H1 (cell line): ENCODE measurements at regions not wholly inside any gene's neighbourhood (a gene's known extent, or its start where the extent isn't known, plus 50 kb on each side); places are given as distances from the start of the nearest gene placed in this dataset.

Experiments
- ATF2 ChIP-seq: IDR thresholded peaks from 2 replicates; pipeline ENCODE4 v1.6.1; 2012; ENCODE audit warnings: low read length, inconsistent platforms
- CEBPB ChIP-seq: IDR thresholded peaks from 2 replicates; pipeline ENCODE4 v1.6.1; 2012; ENCODE audit warnings: low read depth, low read length
- CHD2 ChIP-seq: IDR thresholded peaks from 2 replicates; pipeline ENCODE4 v1.6.1; 2012; ENCODE audit warnings: low read length, improper control_type of control experiment
- CHD7 ChIP-seq: fragments of 300-600 bp; sonication (generic); IDR thresholded peaks from 2 replicates; pipeline ENCODE4 v1.7.1; 2012; ENCODE audit warnings: low read length, moderate library complexity, mild to moderate bottlenecking, inconsistent platforms; ENCODE audit not compliant: insufficient replicate concordance
- NANOG ChIP-seq: IDR thresholded peaks from 2 replicates; pipeline ENCODE4 v1.6.1; 2011; ENCODE audit warnings: low read length, low read depth, mild to moderate bottlenecking, inconsistent platforms; ENCODE audit not compliant: insufficient read depth, poor library complexity, severe bottlenecking
- RFX5 ChIP-seq: IDR thresholded peaks from 2 replicates; pipeline ENCODE4 v1.6.1; 2011; ENCODE audit warnings: low read depth, low read length, improper control_type of control experiment, borderline replicate concordance
- SAP30 ChIP-seq: fragments of 300-600 bp; sonication (generic); IDR thresholded peaks from 2 replicates; pipeline ENCODE4 v1.7.1; 2012; ENCODE audit warnings: low read length, moderate library complexity, mild to moderate bottlenecking, inconsistent platforms; ENCODE audit not compliant: insufficient read depth, insufficient replicate concordance
- YY1 ChIP-seq: IDR thresholded peaks from 2 replicates; pipeline ENCODE4 v1.6.1; 2011; ENCODE audit warnings: low read depth, mild to moderate bottlenecking, low read length
- TF ChIP-seq, protein P1 (sequence below): IDR thresholded peaks from 2 replicates; pipeline ENCODE4 v1.6.1; 2012; ENCODE audit warnings: inconsistent platforms

GRCh38 chr1:163876546-163876945 lies 554.8 kb downstream of the NUF2 start (continued):
- TF ChIP-seq CHD7 (no peak), YY1 (no peak), SAP30 (no peak), ATF2 (no peak), RFX5 (no peak), CEBPB (no peak), NANOG (no peak), CHD2 (no peak)
- TF ChIP-seq, protein P1, sequence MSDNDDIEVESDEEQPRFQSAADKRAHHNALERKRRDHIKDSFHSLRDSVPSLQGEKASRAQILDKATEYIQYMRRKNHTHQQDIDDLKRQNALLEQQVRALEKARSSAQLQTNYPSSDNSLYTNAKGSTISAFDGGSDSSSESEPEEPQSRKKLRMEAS: no peak
